ENCODE measurements at regions not wholly inside any gene's neighbourhood (a gene's known extent, or its start where the extent isn't known, plus 50 kb on each side); places are given as distances from the start of the nearest gene placed in this dataset.

- TF ChIP-seq CTCF (IDR thresholded peaks at IDR 0.05; ENCODE audit: insufficient read depth, low read depth, low read length) (no peak), EZH2 (IDR thresholded peaks at IDR 0.05; ENCODE audit: insufficient read depth, low read length) (no peak)
These were observed 172.1 kb upstream of the GLI2 start for GRCh38 chr2:120563616-120564015.

Data from astrocyte (in vitro differentiated cells and primary cell).